Keratinocyte (primary cell): ENCODE measurements at regions not wholly inside any gene's neighbourhood (a gene's known extent, or its start where the extent isn't known, plus 50 kb on each side); places are given as distances from the start of the nearest gene placed in this dataset.

ENCODE experiments used
- DNase-seq: peaks from one replicate; pipeline ENCODE4 v3.0.0-alpha.2; 2011; ENCODE audit warnings: low read depth, missing footprints, low spot score
- FAIRE-seq: peaks from 2 replicates; lab custom pipeline; 2011; peaks lifted over from hg19 to GRCh38; lab: Jason Lieb, UNC
- H2AFZ ChIP-seq: 2 replicates; pipeline ENCODE4 v1.6.0; 2012; ENCODE audit warnings: low read length, control low read depth, inconsistent platforms; ENCODE audit not compliant: control insufficient read depth
- H3K27ac ChIP-seq: 2 replicates; pipeline ENCODE4 v1.5.1; 2011; ENCODE audit warnings: low read length; ENCODE audit not compliant: control insufficient read depth, insufficient read depth
- H3K27me3 ChIP-seq: 3 replicates; pipeline ENCODE4 v1.6.0; 2011; ENCODE audit warnings: low read length; ENCODE audit not compliant: control insufficient read depth, insufficient read depth; ENCODE audit errors: extremely low read depth
- H3K36me3 ChIP-seq, 2 experiments: 2 replicates in 1 of 2; 3 replicates in 1 of 2; pipeline ENCODE4 v1.5.1; 2011; ENCODE audit warnings: low read length in 2 of 2, mild to moderate bottlenecking in 1 of 2; ENCODE audit not compliant: control insufficient read depth in 2 of 2, insufficient read depth in 2 of 2; ENCODE audit errors: extremely low read depth in 1 of 2
- H3K4me1 ChIP-seq: 3 replicates; pipeline ENCODE4 v1.5.1; 2011; ENCODE audit warnings: low read length; ENCODE audit not compliant: control insufficient read depth, insufficient read depth; ENCODE audit errors: extremely low read depth
- H3K4me2 ChIP-seq: 3 replicates; pipeline ENCODE4 v1.6.0; 2011; ENCODE audit warnings: low read depth, low read length; ENCODE audit not compliant: control insufficient read depth, insufficient read depth; ENCODE audit errors: extremely low read depth
- H3K4me3 ChIP-seq, 3 experiments: fragments of 200-600 bp in 1 of 3; sonication (generic) in 1 of 3; 2 replicates in 2 of 3; 3 replicates in 1 of 3; pipeline ENCODE4 v1.5.1; 2011 to 2016; ENCODE audit warnings: low read length in 3 of 3, mild to moderate bottlenecking in 3 of 3, control low read depth in 2 of 3, inconsistent platforms in 1 of 3, low read depth in 1 of 3, mixed read lengths in 1 of 3, mixed run types in 1 of 3, moderate library complexity in 1 of 3; ENCODE audit not compliant: control insufficient read depth in 2 of 3, insufficient read depth in 2 of 3; ENCODE audit errors: extremely low read depth in 1 of 3
- H3K79me2 ChIP-seq: 2 replicates; pipeline ENCODE4 v1.6.0; 2012; ENCODE audit warnings: low read length; ENCODE audit not compliant: control insufficient read depth, insufficient read depth
- H3K9ac ChIP-seq: 3 replicates; pipeline ENCODE4 v1.6.0; 2011; ENCODE audit warnings: low read length; ENCODE audit not compliant: control insufficient read depth, insufficient read depth; ENCODE audit errors: extremely low read depth
- H3K9me1 ChIP-seq: 3 replicates; pipeline ENCODE4 v1.6.0; 2011; ENCODE audit warnings: low read length; ENCODE audit not compliant: control insufficient read depth, insufficient read depth; ENCODE audit errors: extremely low read depth
- H3K9me3 ChIP-seq: 2 replicates; pipeline ENCODE4 v1.5.1; 2012; ENCODE audit warnings: low read depth, low read length; ENCODE audit not compliant: control insufficient read depth
- H4K20me1 ChIP-seq: 3 replicates; pipeline ENCODE4 v1.6.0; 2011; ENCODE audit warnings: low read length; ENCODE audit not compliant: control insufficient read depth, insufficient read depth; ENCODE audit errors: extremely low read depth
- EZH2 ChIP-seq: IDR thresholded peaks from one replicate; pipeline ENCODE4 v1.6.1; 2012; ENCODE audit warnings: inconsistent platforms, mild to moderate bottlenecking, low read length, moderate library complexity
- dilution Hi-C: fragments of 300-500 bp; cut with MboI; formaldehyde crosslinking; loops from one replicate; pipeline ENCODE4 v1.7.0; 2020; ENCODE audit warnings: low sequenced_read_pairs; ENCODE audit not compliant: extremely low pct_ligation_motif_present
- TF ChIP-seq, protein P1 (sequence below), 3 experiments: IDR thresholded peaks in 1 of 3; conservative IDR thresholded peaks in 1 of 3; optimal IDR thresholded peaks in 1 of 3; 2 replicates in 2 of 3; 3 replicates in 1 of 3; pipeline versions ENCODE3 to v1.5.1; 2011; ENCODE audit warnings: low read length in 3 of 3, mild to moderate bottlenecking in 3 of 3, moderate library complexity in 2 of 3, control low read depth in 1 of 3, inconsistent platforms in 1 of 3; ENCODE audit not compliant: insufficient read depth in 2 of 3; ENCODE audit errors: extremely low read depth in 1 of 3

DNA sequence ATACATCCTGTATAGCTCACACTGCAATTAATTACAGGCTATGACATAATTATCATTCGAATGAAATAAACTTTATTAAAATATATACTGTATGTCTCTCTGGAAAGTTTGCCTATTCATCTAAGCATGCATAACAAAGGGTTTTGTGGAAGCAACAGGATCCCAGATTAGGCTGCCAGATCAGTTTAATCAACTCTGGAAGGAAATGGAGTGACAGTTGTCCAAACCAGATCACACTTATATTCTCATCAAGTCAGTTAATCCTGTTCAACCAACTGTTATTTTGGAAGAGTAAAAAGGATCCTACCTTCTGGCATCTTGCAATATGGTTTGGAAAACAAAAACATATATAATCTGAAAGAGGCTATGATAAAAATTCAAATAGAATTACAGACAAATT is 312.2 kb downstream of the FAT4 start:
- Histone ChIP-seq H3K27ac (no peak overlapping the region), H3K9me3 (no peaks in the 10 kb centered on the region), H3K9ac (no peak overlapping the region), H3K9me1 (no peaks in the 10 kb centered on the region), H3K36me3 (no peaks in the 10 kb centered on the region), H3K79me2 (no peaks in the 10 kb centered on the region), H3K27me3 (no peaks in the 10 kb centered on the region), H4K20me1 (no peaks in the 10 kb centered on the region), H2AFZ (no peak overlapping the region), H3K4me2 (no peak overlapping the region), H3K4me1 (no peaks in the 10 kb centered on the region), H3K4me3 (no peak overlapping the region)
- no peak for FAIRE-seq
- dilution Hi-C loops, result no loop called here
- no peak for DNase-seq
- no peak for TF ChIP-seq EZH2
- TF ChIP-seq, protein P1, sequence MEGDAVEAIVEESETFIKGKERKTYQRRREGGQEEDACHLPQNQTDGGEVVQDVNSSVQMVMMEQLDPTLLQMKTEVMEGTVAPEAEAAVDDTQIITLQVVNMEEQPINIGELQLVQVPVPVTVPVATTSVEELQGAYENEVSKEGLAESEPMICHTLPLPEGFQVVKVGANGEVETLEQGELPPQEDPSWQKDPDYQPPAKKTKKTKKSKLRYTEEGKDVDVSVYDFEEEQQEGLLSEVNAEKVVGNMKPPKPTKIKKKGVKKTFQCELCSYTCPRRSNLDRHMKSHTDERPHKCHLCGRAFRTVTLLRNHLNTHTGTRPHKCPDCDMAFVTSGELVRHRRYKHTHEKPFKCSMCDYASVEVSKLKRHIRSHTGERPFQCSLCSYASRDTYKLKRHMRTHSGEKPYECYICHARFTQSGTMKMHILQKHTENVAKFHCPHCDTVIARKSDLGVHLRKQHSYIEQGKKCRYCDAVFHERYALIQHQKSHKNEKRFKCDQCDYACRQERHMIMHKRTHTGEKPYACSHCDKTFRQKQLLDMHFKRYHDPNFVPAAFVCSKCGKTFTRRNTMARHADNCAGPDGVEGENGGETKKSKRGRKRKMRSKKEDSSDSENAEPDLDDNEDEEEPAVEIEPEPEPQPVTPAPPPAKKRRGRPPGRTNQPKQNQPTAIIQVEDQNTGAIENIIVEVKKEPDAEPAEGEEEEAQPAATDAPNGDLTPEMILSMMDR (optimal IDR thresholded peaks at IDR 0.05 in 1 of 3, IDR thresholded peaks at IDR 0.05 in 1 of 3, conservative IDR thresholded peaks at IDR 0.05 in 1 of 3; ENCODE audit: extremely low read depth in 1 of 3, insufficient read depth in 2 of 3, low read length in 3 of 3), result no peak

DNA sequence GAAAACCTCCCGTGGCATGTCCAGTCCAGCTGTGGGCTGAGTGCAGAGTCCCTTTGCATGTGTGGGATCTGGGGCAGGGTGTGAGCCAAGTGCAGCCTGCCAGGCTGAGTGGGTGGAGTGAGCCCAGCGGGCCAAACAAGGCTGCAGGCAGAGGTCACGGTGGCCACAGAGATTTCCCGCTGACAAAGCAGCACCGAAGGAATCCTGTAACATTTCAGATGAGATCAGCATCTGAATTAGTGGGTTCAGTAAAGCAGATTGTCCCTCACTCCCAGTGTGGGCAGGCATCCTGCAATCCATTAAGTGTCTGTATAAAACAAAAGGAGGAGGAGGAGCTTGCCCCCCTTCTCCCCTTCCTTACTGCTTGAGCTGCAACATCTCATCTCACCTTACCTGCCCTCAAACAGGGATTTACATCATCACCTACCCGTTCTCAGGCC is 324.4 kb downstream of the FAT4 start:
- Histone ChIP-seq H3K4me1 (no peaks in the 10 kb centered on the region), H3K9ac (no peak overlapping the region), H3K36me3 (no peaks in the 10 kb centered on the region), H3K27ac (no peak overlapping the region), H3K4me2 (no peak overlapping the region), H3K79me2 (no peaks in the 10 kb centered on the region), H3K9me3 (no peaks in the 10 kb centered on the region), H3K27me3 (no peaks in the 10 kb centered on the region), H3K9me1 (no peaks in the 10 kb centered on the region), H4K20me1 (no peaks in the 10 kb centered on the region), H3K4me3 (no peak overlapping the region), H2AFZ (no peak overlapping the region)
- TF ChIP-seq, protein P1 (optimal IDR thresholded peaks at IDR 0.05 in 1 of 3, IDR thresholded peaks at IDR 0.05 in 1 of 3, conservative IDR thresholded peaks at IDR 0.05 in 1 of 3; ENCODE audit: extremely low read depth in 1 of 3, insufficient read depth in 2 of 3, low read length in 3 of 3), result no peak
- no peak for TF ChIP-seq EZH2
- dilution Hi-C loops, result no loop called here
- DNase-seq (no peak), FAIRE-seq (no peak)
